SK-N-SH (cell line): ENCODE measurements at regions not wholly inside any gene's neighbourhood (a gene's known extent, or its start where the extent isn't known, plus 50 kb on each side); places are given as distances from the start of the nearest gene placed in this dataset.
A peak's percentile ranks its signal among the peaks of the same experiment; 100 is the strongest.

Experiments used
- CTCF ChIA-PET: fragments of 300-600, 350-600 bp; formaldehyde crosslinking; extraction: SDS; loops from one replicate; lab custom pipeline; 2021; lab: Yijun Ruan, JAX
- POLR2A ChIA-PET: fragments of 350-600 bp; sonication (Branson Sonifier 250); formaldehyde crosslinking; extraction: SDS; loops from one replicate; lab custom pipeline; 2020; ENCODE audit warnings: antibody characterized with exemption, inconsistent platforms; lab: Yijun Ruan, JAX
- DNase-seq: peaks from one replicate; pipeline ENCODE4 v3.0.0; 2012
- H2AFZ ChIP-seq: fragments of 200-600 bp; sonication (generic); 2 replicates; pipeline ENCODE4 v1.8.1; 2016; ENCODE audit warnings: antibody characterized with exemption, mild to moderate bottlenecking, low read depth
- H3F3A ChIP-seq: fragments of 200-600 bp; sonication (generic); replicated peaks from 2 replicates; pipeline ENCODE3; 2016; ENCODE audit warnings: antibody characterized with exemption, mild to moderate bottlenecking; ENCODE audit not compliant: insufficient read depth
- H3K27ac ChIP-seq, 2 experiments: fragments of 200-500 bp in 1 of 2; fragments of 200-600 bp in 1 of 2; sonication (Bioruptor generic) in 1 of 2; sonication (generic), shearing (Covaris generic) in 1 of 2; 2 replicates each; pipeline versions ENCODE4 v1.5.1 to v1.6.1; 2014 to 2016; ENCODE audit warnings: low read depth in 2 of 2, inconsistent platforms in 1 of 2, low read length in 1 of 2, mild to moderate bottlenecking in 1 of 2, mixed read lengths in 1 of 2
- H3K27me3 ChIP-seq: fragments of 200-600 bp; sonication (generic), shearing (Covaris generic); 2 replicates; pipeline ENCODE4 v1.6.1; 2016; ENCODE audit warnings: mixed run types; ENCODE audit not compliant: insufficient read depth
- H3K36me3 ChIP-seq, 2 experiments: fragments of 200-500 bp in 1 of 2; fragments of 200-600 bp in 1 of 2; sonication (Bioruptor generic) in 1 of 2; sonication (generic) in 1 of 2; replicated peaks in 1 of 2; 2 replicates each; pipeline versions ENCODE3 to v1.5.1; 2014 to 2016; ENCODE audit warnings: low read length in 1 of 2, mild to moderate bottlenecking in 1 of 2; ENCODE audit not compliant: insufficient read depth in 2 of 2, control insufficient read depth in 1 of 2
- H3K4me1 ChIP-seq, 2 experiments: fragments of 200-500 bp in 1 of 2; fragments of 200-600 bp in 1 of 2; sonication (Bioruptor generic) in 1 of 2; sonication (generic), shearing (Covaris generic) in 1 of 2; 2 replicates each; pipeline versions ENCODE4 v1.5.1 to v1.6.1; 2014 to 2016; ENCODE audit warnings: low read depth in 1 of 2, low read length in 1 of 2, mixed run types in 1 of 2; ENCODE audit not compliant: insufficient read depth in 2 of 2, control insufficient read depth in 1 of 2
- H3K4me2 ChIP-seq: fragments of 200-600 bp; sonication (generic), shearing (Covaris generic); 2 replicates; pipeline ENCODE4 v1.6.1; 2017; ENCODE audit warnings: mixed run types
- H3K4me3 ChIP-seq, 2 experiments: fragments of 200-500 bp in 1 of 2; fragments of 200-600 bp in 1 of 2; sonication (Bioruptor generic) in 1 of 2; sonication (generic), shearing (Covaris generic) in 1 of 2; 2 replicates each; pipeline versions ENCODE4 v1.5.1 to v1.8.1; 2014 to 2016; ENCODE audit warnings: low read depth in 2 of 2, inconsistent platforms in 1 of 2, low read length in 1 of 2, mild to moderate bottlenecking in 1 of 2, mixed read lengths in 1 of 2, moderate library complexity in 1 of 2
- H3K79me2 ChIP-seq: fragments of 200-600 bp; sonication (generic); 2 replicates; pipeline ENCODE4 v1.8.1; 2017; ENCODE audit warnings: mild to moderate bottlenecking; ENCODE audit not compliant: insufficient read depth
- H3K9ac ChIP-seq: fragments of 200-600 bp; sonication (generic); 2 replicates; pipeline ENCODE4 v1.6.1; 2017; ENCODE audit warnings: mixed run types
- H3K9me2 ChIP-seq: fragments of 200-600 bp; sonication (generic); 2 replicates; pipeline ENCODE4 v1.6.1; 2017; ENCODE audit warnings: mixed run types
- H3K9me3 ChIP-seq: fragments of 200-600 bp; sonication (generic); 2 replicates; pipeline ENCODE4 v1.6.1; 2017; ENCODE audit warnings: mixed run types, mild to moderate bottlenecking, moderate library complexity
- H4K20me1 ChIP-seq: fragments of 200-600 bp; sonication (generic); 2 replicates; pipeline ENCODE4 v1.6.1; 2017; ENCODE audit warnings: mild to moderate bottlenecking, mixed run types; ENCODE audit not compliant: insufficient read depth
- ELF1 ChIP-seq: IDR thresholded peaks from 2 replicates; pipeline ENCODE4 v1.4.0; 2012
- EP300 ChIP-seq, 2 experiments: IDR thresholded peaks; 2 replicates each; pipeline versions ENCODE4 v1.4.0 to v1.6.1; 2012; ENCODE audit warnings: borderline replicate concordance in 1 of 2, low read depth in 1 of 2, low read length in 1 of 2
- FOSL2 ChIP-seq: IDR thresholded peaks from 2 replicates; pipeline ENCODE4 v1.4.0; 2012; ENCODE audit warnings: low read depth, mild to moderate bottlenecking, moderate library complexity, borderline replicate concordance
- FOXM1 ChIP-seq: IDR thresholded peaks from 2 replicates; pipeline ENCODE4 v1.4.0; 2012; ENCODE audit warnings: low read depth, mild to moderate bottlenecking
- GABPA ChIP-seq: IDR thresholded peaks from 2 replicates; pipeline ENCODE4 v1.4.0; 2012; ENCODE audit warnings: low read depth, mild to moderate bottlenecking
- GATA2 ChIP-seq: sonication (generic); formaldehyde crosslinking; IDR thresholded peaks from 2 replicates; pipeline ENCODE4 v1.5.0; 2020; ENCODE audit warnings: mild to moderate bottlenecking, missing genetic modification reagents
- JUND ChIP-seq: IDR thresholded peaks from 2 replicates; pipeline ENCODE4 v1.4.0; 2012
- NFIC ChIP-seq: IDR thresholded peaks from 2 replicates; pipeline ENCODE4 v1.4.0; 2012; ENCODE audit warnings: borderline replicate concordance
- RAD21 ChIP-seq: IDR thresholded peaks from 2 replicates; pipeline ENCODE4 v1.6.1; 2012; ENCODE audit warnings: mild to moderate bottlenecking, low read length
- SMC3 ChIP-seq: IDR thresholded peaks from 2 replicates; pipeline ENCODE4 v1.6.1; 2012; ENCODE audit warnings: low read depth, low read length, improper control_type of control experiment
- TAF1 ChIP-seq: IDR thresholded peaks from 2 replicates; pipeline ENCODE4 v1.6.1; 2012; ENCODE audit warnings: low read depth, mild to moderate bottlenecking, low read length, moderate library complexity, borderline replicate concordance
- TCF12 ChIP-seq: IDR thresholded peaks from 2 replicates; pipeline ENCODE4 v1.4.0; 2012
- YY1 ChIP-seq: IDR thresholded peaks from 2 replicates; pipeline ENCODE4 v1.4.0; 2012; ENCODE audit warnings: low read depth, mild to moderate bottlenecking
- WGBS: methylation state at CpG from one replicate; pipeline ENCODE4 v1.1.6; 2017; ENCODE audit warnings: low lambda C conversion rate; 5-methylcytosine and 5-hydroxymethylcytosine counted together
- TF ChIP-seq, protein P1 (sequence below): fragments of 150-350 bp; IDR thresholded peaks from 2 replicates; pipeline ENCODE4 v1.6.1; 2016; ENCODE audit warnings: mild to moderate bottlenecking, low read depth, low read length
- TF ChIP-seq, protein P2 (sequence below): fragments of 150-350 bp; IDR thresholded peaks from 2 replicates; pipeline ENCODE4 v1.6.1; 2017; ENCODE audit warnings: antibody characterized with exemption, low read length, low read depth, borderline replicate concordance
- TF ChIP-seq, protein P3 (sequence below): IDR thresholded peaks from 2 replicates; pipeline ENCODE4; 2012
- TF ChIP-seq, protein P4 (sequence below): fragments of 200-600 bp; sonication (generic); IDR thresholded peaks from 2 replicates; pipeline ENCODE4 v1.6.1; 2017; ENCODE audit warnings: antibody characterized with exemption, mild to moderate bottlenecking, moderate library complexity

DNA sequence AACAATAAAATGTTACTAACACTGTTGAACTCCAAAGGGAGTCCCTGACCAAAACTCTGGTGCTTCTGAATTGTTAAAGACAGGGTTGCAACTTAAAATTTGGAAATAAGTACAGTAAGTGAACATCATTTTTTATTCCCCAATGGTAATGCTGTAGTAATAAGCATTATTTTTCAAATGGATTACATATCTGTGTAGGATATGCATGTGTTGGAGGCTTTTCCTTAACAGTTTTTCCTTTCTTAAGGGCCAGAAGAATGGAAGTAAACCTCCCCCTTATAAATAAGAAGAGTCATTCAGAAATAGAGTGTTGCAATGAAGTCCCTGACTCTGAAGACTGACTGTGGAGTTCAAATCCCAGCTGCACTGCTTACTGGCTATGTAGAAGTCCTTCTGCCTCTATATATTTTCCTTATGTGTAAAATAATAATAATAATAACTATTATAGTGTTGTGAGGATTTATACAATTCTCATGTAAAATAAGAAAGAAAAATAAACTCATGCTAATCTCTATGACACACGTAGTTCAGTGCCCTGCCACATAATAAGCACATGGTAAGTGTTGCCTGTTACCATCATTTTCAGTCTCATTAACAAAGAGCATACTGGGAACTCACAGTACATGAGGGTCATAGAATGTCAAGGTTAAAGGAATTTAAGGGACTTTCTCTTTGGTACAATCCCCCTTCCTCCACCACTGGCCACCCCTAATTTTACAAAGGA is 129.8 kb upstream of the SMLR1 start:
- ChIA-PET CTCF (interaction anchor here (1.1 to 1.2 kb wide), 2 partner anchors 13 to 332 kb away, joined by 4 to 5 read pairs; partner anchors contain the start of gene TMEM200A), POLR2A (no interaction called here)
- peaks cover 0 to 11% of the 10 kb centered on the region in 2 experiments; a peak in 1 of 4 replicates for H3K4me1 ChIP-seq
- H3K4me3 ChIP-seq = peak overlapping the region in 1 of 2 experiments; percentile 31; a peak in 1 of 4 replicates
- TF ChIP-seq ELF1 (no peak), FOXM1 (no peak), SMC3 (no peak), JUND (no peak), TAF1 (no peak), YY1 (no peak), NFIC (no peak)
- TF ChIP-seq, protein P1, sequence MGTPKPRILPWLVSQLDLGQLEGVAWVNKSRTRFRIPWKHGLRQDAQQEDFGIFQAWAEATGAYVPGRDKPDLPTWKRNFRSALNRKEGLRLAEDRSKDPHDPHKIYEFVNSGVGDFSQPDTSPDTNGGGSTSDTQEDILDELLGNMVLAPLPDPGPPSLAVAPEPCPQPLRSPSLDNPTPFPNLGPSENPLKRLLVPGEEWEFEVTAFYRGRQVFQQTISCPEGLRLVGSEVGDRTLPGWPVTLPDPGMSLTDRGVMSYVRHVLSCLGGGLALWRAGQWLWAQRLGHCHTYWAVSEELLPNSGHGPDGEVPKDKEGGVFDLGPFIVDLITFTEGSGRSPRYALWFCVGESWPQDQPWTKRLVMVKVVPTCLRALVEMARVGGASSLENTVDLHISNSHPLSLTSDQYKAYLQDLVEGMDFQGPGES = no peak
- TF ChIP-seq, protein P2, sequence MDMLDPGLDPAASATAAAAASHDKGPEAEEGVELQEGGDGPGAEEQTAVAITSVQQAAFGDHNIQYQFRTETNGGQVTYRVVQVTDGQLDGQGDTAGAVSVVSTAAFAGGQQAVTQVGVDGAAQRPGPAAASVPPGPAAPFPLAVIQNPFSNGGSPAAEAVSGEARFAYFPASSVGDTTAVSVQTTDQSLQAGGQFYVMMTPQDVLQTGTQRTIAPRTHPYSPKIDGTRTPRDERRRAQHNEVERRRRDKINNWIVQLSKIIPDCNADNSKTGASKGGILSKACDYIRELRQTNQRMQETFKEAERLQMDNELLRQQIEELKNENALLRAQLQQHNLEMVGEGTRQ = no peak
- H3K79me2 ChIP-seq = no peaks in the 10 kb centered on the region
- no peaks in the 10 kb centered on the region for H4K20me1 ChIP-seq
- peak overlapping the region in 1 of 2 experiments; percentile 52; a peak in 2 of 4 replicates for H3K27ac ChIP-seq
- no peaks in the 10 kb centered on the region for H3K9me2 ChIP-seq
- H3K36me3 ChIP-seq = no peaks in the 10 kb centered on the region
- peak overlapping the region; percentile 61; the same call in 1 of the 2 replicates for H2AFZ ChIP-seq
- H3K4me2 ChIP-seq = peak overlapping the region; percentile 43; the same call in 1 of the 2 replicates
- H3K9ac ChIP-seq = 0 out of 2 replicates have a peak overlapping the region, but pooled peaks have one; percentile 20
- H3K27me3 ChIP-seq = no peaks in the 10 kb centered on the region
- H3K9me3 ChIP-seq = no peaks in the 10 kb centered on the region
- H3F3A ChIP-seq = peaks cover under 1% of the 10 kb centered on the region
- WGBS = 4% methylated on average over 1 of the region's 1 CpG
- DNase-seq = no peak

DNA sequence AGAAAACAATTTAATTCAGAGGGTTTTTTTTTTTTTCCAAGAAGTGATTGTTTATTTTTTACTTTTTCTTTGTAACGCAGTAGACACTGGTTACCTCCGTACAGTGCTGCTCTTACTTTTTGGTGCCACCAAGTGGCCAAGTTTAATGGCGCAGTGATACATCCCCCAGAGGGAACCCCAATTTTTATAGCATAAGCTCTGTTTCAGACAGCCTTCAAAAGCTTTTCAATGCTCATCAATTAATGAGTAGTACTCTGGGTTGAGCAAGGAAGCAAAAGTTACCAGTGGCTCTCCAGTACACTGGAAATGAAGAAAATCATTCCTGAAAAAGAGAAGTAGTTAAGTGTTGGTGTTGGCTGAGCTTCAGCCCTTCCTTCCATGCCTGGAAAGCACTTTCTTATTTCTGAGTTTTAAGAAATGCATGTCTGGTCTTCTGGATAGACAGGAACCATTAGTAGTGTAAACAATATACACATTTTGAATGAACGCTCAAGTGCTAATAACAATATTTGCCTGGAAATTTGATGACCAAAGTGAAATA is 129.1 kb upstream of the SMLR1 start:
- DNase-seq = peak; percentile 10
- H3K27ac ChIP-seq = peak overlapping the region in 1 of 2 experiments; percentile 52; a peak in 2 of 4 replicates

More for the DNA sequence above, 129.1 kb upstream of the SMLR1 start:
- Histone ChIP-seq H4K20me1 (no peaks in the 10 kb centered on the region), H3K36me3 (no peaks in the 10 kb centered on the region), H3K9me3 (no peaks in the 10 kb centered on the region), H3K4me3 (peak overlapping the region in 1 of 2 experiments; percentile 31; a peak in 1 of 4 replicates), H3K9me2 (no peaks in the 10 kb centered on the region), H3K9ac (no peak overlapping the region), H3K4me1 (peaks cover 0 to 11% of the 10 kb centered on the region in 2 experiments; a peak in 1 of 4 replicates), H3F3A (no peaks in the 10 kb centered on the region)
- POLR2A ChIA-PET = no interaction called here
- peak; percentile 71 for TF ChIP-seq RAD21
- no peak for TF ChIP-seq GATA2 (CRISPR knock-in tag)
- no peak for TF ChIP-seq FOSL2
- TF ChIP-seq, protein P3, sequence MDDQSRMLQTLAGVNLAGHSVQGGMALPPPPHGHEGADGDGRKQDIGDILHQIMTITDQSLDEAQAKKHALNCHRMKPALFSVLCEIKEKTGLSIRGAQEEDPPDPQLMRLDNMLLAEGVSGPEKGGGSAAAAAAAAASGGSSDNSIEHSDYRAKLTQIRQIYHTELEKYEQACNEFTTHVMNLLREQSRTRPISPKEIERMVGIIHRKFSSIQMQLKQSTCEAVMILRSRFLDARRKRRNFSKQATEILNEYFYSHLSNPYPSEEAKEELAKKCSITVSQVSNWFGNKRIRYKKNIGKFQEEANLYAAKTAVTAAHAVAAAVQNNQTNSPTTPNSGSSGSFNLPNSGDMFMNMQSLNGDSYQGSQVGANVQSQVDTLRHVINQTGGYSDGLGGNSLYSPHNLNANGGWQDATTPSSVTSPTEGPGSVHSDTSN = no peak
- TF ChIP-seq, protein P4, sequence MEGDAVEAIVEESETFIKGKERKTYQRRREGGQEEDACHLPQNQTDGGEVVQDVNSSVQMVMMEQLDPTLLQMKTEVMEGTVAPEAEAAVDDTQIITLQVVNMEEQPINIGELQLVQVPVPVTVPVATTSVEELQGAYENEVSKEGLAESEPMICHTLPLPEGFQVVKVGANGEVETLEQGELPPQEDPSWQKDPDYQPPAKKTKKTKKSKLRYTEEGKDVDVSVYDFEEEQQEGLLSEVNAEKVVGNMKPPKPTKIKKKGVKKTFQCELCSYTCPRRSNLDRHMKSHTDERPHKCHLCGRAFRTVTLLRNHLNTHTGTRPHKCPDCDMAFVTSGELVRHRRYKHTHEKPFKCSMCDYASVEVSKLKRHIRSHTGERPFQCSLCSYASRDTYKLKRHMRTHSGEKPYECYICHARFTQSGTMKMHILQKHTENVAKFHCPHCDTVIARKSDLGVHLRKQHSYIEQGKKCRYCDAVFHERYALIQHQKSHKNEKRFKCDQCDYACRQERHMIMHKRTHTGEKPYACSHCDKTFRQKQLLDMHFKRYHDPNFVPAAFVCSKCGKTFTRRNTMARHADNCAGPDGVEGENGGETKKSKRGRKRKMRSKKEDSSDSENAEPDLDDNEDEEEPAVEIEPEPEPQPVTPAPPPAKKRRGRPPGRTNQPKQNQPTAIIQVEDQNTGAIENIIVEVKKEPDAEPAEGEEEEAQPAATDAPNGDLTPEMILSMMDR = peak; percentile 96
- no peak for TF ChIP-seq ELF1
- no peak for TF ChIP-seq TCF12
- TF ChIP-seq GABPA = no peak
- TF ChIP-seq EP300 (IDR thresholded peaks at IDR 0.05; ENCODE audit: borderline replicate concordance in 1 of 2, low read depth in 1 of 2, low read length in 1 of 2) = no peak
- peak; percentile 71 for TF ChIP-seq SMC3
- TF ChIP-seq, all 33 proteins: peak for 3
- H2AFZ ChIP-seq = peak overlapping the region; percentile 61; the same call in 1 of the 2 replicates
- H3K4me2 ChIP-seq = no peak overlapping the region
- CTCF ChIA-PET = interaction anchor here (0.6 to 1.2 kb wide), 6 partner anchors 13 to 382 kb away, joined by 3 to 5 read pairs (median 3); partner anchors contain the start of gene TMEM200A
- no peaks in the 10 kb centered on the region for H3K79me2 ChIP-seq
- H3K27me3 ChIP-seq = no peaks in the 10 kb centered on the region
- WGBS = 8% methylated on average over 4 of the region's 4 CpGs
